Effector CD8-positive, alpha-beta T cell (primary cell): ENCODE measurements at regions not wholly inside any gene's neighbourhood (a gene's known extent, or its start where the extent isn't known, plus 50 kb on each side); places are given as distances from the start of the nearest gene placed in this dataset.
"Not testable (repeated sequence)": the region's sequence is repeated elsewhere in the genome, so short reads cannot be mapped to it uniquely, and the experiment has no call there.

ENCODE experiments used
- DNase-seq: peaks from one replicate; lab custom pipeline; 2025; lab: John Stamatoyannopoulos, UW

- DNase-seq, result no peak
Observed at GRCh38 chr6:112504621-112505020, 157.5 kb downstream of the RFPL4B start.

- no peak for DNase-seq
Observed at GRCh38 chr6:112511441-112511840, 164.3 kb downstream of the RFPL4B start.

- no peak for DNase-seq
Observed at GRCh38 chr6:112513175-112513574, 166.0 kb downstream of the RFPL4B start.

GRCh38 chr6:112522587-112522986 lies 175.5 kb downstream of the RFPL4B start:
- no peak for DNase-seq

GRCh38 chr6:112524071-112524470 lies 176.9 kb downstream of the RFPL4B start:
- no peak for DNase-seq

- no peak for DNase-seq
Observed at GRCh38 chr6:112525749-112526148, 178.6 kb downstream of the RFPL4B start.

- DNase-seq, result no peak
Observed at GRCh38 chr6:112526594-112526993, 179.5 kb downstream of the RFPL4B start.

GRCh38 chr6:112528306-112528705 lies 181.2 kb downstream of the RFPL4B start:
- DNase-seq, result not testable (repeated sequence)

GRCh38 chr6:112535816-112536215 lies 188.7 kb downstream of the RFPL4B start:
- DNase-seq, result no peak

- no peak for DNase-seq
Observed at GRCh38 chr6:112539355-112539754, 192.2 kb downstream of the RFPL4B start.

- not testable (repeated sequence) for DNase-seq
Observed at GRCh38 chr6:112541847-112542246, 194.7 kb downstream of the RFPL4B start.

GRCh38 chr6:112547321-112548085 lies 200.4 kb downstream of the RFPL4B start:
- not testable (repeated sequence) for DNase-seq

- DNase-seq, result no peak
Observed at GRCh38 chr6:112549749-112550148, 202.6 kb downstream of the RFPL4B start.

- DNase-seq, result no peak
Observed at GRCh38 chr6:112557435-112557834, 210.3 kb downstream of the RFPL4B start.

GRCh38 chr6:112557961-112558360 lies 210.8 kb downstream of the RFPL4B start:
- DNase-seq, result no peak

- DNase-seq, result no peak
Observed at GRCh38 chr6:112560651-112561050, 213.5 kb downstream of the RFPL4B start.

- DNase-seq, result no peak
Observed at GRCh38 chr6:112562301-112563231, 215.4 kb downstream of the RFPL4B start.

GRCh38 chr6:112563368-112563767 lies 216.2 kb downstream of the RFPL4B start:
- no peak for DNase-seq

GRCh38 chr6:112568066-112568465 lies 220.9 kb downstream of the RFPL4B start:
- DNase-seq, result no peak

- DNase-seq, result no peak
Observed at GRCh38 chr6:112571488-112572270, 224.5 kb downstream of the RFPL4B start.

GRCh38 chr6:112574190-112574589 lies 227.1 kb downstream of the RFPL4B start:
- no peak for DNase-seq

GRCh38 chr6:112575309-112575834 lies 228.2 kb downstream of the RFPL4B start:
- no peak for DNase-seq
